HG02885 (cell line): ENCODE measurements at regions not wholly inside any gene's neighbourhood (a gene's known extent, or its start where the extent isn't known, plus 50 kb on each side); places are given as distances from the start of the nearest gene placed in this dataset.
"Not testable (repeated sequence)": the region's sequence is repeated elsewhere in the genome, so short reads cannot be mapped to it uniquely, and the experiment has no call there.

Experiments
- ATAC-seq: cut with Tn5 transposase; IDR thresholded peaks from one replicate; pipeline ENCODE4 v1.9.1; 2021; ENCODE audit warnings: mild to moderate bottlenecking; ENCODE audit not compliant: unreplicated experiment, poor library complexity

GRCh38 chrX:148259990-148260389, 240.4 kb upstream of the AFF2 start:
- no peak for ATAC-seq

GRCh38 chrX:148265829-148266228, 234.6 kb upstream of the AFF2 start:
- ATAC-seq = no peak

GRCh38 chrX:148268673-148269072, 231.7 kb upstream of the AFF2 start:
- no peak for ATAC-seq

GRCh38 chrX:148269513-148269912, 230.9 kb upstream of the AFF2 start:
- no peak for ATAC-seq

- no peak for ATAC-seq
These were observed 229.9 kb upstream of the AFF2 start for GRCh38 chrX:148270499-148270898.

GRCh38 chrX:148271263-148271662, 229.2 kb upstream of the AFF2 start:
- no peak for ATAC-seq

GRCh38 chrX:148281920-148282319, 218.5 kb upstream of the AFF2 start:
- no peak for ATAC-seq

GRCh38 chrX:148282504-148282903, 217.9 kb upstream of the AFF2 start:
- no peak for ATAC-seq

GRCh38 chrX:148284056-148284455, 216.4 kb upstream of the AFF2 start:
- no peak for ATAC-seq

- ATAC-seq = no peak
These were observed 215.6 kb upstream of the AFF2 start for GRCh38 chrX:148284821-148285220.

- no peak for ATAC-seq
These were observed 212.0 kb upstream of the AFF2 start for GRCh38 chrX:148288451-148288850.

- no peak for ATAC-seq
These were observed 210.4 kb upstream of the AFF2 start for GRCh38 chrX:148290041-148290440.

GRCh38 chrX:148290931-148291330, 209.5 kb upstream of the AFF2 start:
- ATAC-seq = no peak

GRCh38 chrX:148298737-148299136, 201.7 kb upstream of the AFF2 start:
- ATAC-seq = no peak

- ATAC-seq = not testable (repeated sequence)
These were observed 195.2 kb upstream of the AFF2 start for GRCh38 chrX:148305214-148305613.

GRCh38 chrX:148309413-148309812, 191.0 kb upstream of the AFF2 start:
- ATAC-seq = no peak

- peak; percentile 94 for ATAC-seq
These were observed 189.8 kb upstream of the AFF2 start for GRCh38 chrX:148310426-148311165.

GRCh38 chrX:148311544-148311943, 188.9 kb upstream of the AFF2 start:
- no peak for ATAC-seq

- no peak for ATAC-seq
These were observed 185.5 kb upstream of the AFF2 start for GRCh38 chrX:148314876-148315275.

GRCh38 chrX:148316446-148316845, 184.0 kb upstream of the AFF2 start:
- ATAC-seq = no peak

- ATAC-seq = no peak
These were observed 177.5 kb upstream of the AFF2 start for GRCh38 chrX:148322906-148323305.

- no peak for ATAC-seq
These were observed 166.4 kb upstream of the AFF2 start for GRCh38 chrX:148333989-148334388.
